Endothelial cell (in vitro differentiated cells): ENCODE measurements at regions not wholly inside any gene's neighbourhood (a gene's known extent, or its start where the extent isn't known, plus 50 kb on each side); places are given as distances from the start of the nearest gene placed in this dataset.

Source experiments
- DNase-seq: peaks from one replicate; pipeline ENCODE4 v3.0.0; 2021; ENCODE audit warnings: low spot score
- H3K27ac Mint-ChIP-seq: one replicate; pipeline ENCODE4 v1.8.0; 2021; ENCODE audit warnings: mixed read lengths, inconsistent platforms; ENCODE audit not compliant: unreplicated experiment
- H3K27me3 Mint-ChIP-seq: one replicate; pipeline ENCODE4 v1.8.0; 2021; ENCODE audit warnings: mild to moderate bottlenecking, moderate library complexity, mixed read lengths, inconsistent platforms; ENCODE audit not compliant: unreplicated experiment
- H3K36me3 Mint-ChIP-seq: one replicate; pipeline ENCODE4 v1.8.0; 2021; ENCODE audit warnings: mild to moderate bottlenecking, low read depth, mixed read lengths, inconsistent platforms; ENCODE audit not compliant: unreplicated experiment
- H3K4me1 Mint-ChIP-seq: one replicate; pipeline ENCODE4 v1.8.0; 2021; ENCODE audit warnings: mild to moderate bottlenecking, mixed read lengths, inconsistent platforms; ENCODE audit not compliant: unreplicated experiment
- H3K4me3 Mint-ChIP-seq: one replicate; pipeline ENCODE4 v1.8.0; 2021; ENCODE audit warnings: mild to moderate bottlenecking, mixed read lengths, inconsistent platforms; ENCODE audit not compliant: unreplicated experiment
- H3K9me3 Mint-ChIP-seq: one replicate; pipeline ENCODE4 v1.8.0; 2021; ENCODE audit warnings: mixed read lengths, inconsistent platforms; ENCODE audit not compliant: unreplicated experiment
- CTCF ChIP-seq: fragments of 200-600 bp; sonication (generic); IDR thresholded peaks from one replicate; pipeline ENCODE4 v1.5.0; 2021; ENCODE audit warnings: antibody characterized with exemption; ENCODE audit not compliant: unreplicated experiment

GRCh38 chr2:150620416-150620815, 132.9 kb upstream of the RND3 start:
- Mint-ChIP-seq H3K4me1 (peaks cover 7% of the 10 kb centered on the region), H3K36me3 (no peaks in the 10 kb centered on the region), H3K9me3 (no peaks in the 10 kb centered on the region), H3K4me3 (no peak overlapping the region), H3K27me3 (no peaks in the 10 kb centered on the region), H3K27ac (no peak overlapping the region)
- no peak for TF ChIP-seq CTCF
- DNase-seq = no peak

GRCh38 chr2:150619607-150620330, 132.3 kb upstream of the RND3 start:
- Mint-ChIP-seq H3K4me3 (no peak overlapping the region), H3K27me3 (no peaks in the 10 kb centered on the region), H3K4me1 (peaks cover 7% of the 10 kb centered on the region), H3K27ac (no peak overlapping the region), H3K9me3 (no peaks in the 10 kb centered on the region), H3K36me3 (no peaks in the 10 kb centered on the region)
- no peak for TF ChIP-seq CTCF
- no peak for DNase-seq

GRCh38 chr2:150618245-150618895, 130.9 kb upstream of the RND3 start:
- no peak for DNase-seq
- no peaks in the 10 kb centered on the region for H3K36me3 Mint-ChIP-seq
- TF ChIP-seq CTCF = no peak
- no peaks in the 10 kb centered on the region for H3K27me3 Mint-ChIP-seq
- no peaks in the 10 kb centered on the region for H3K4me1 Mint-ChIP-seq
- H3K27ac Mint-ChIP-seq = no peak overlapping the region
- no peaks in the 10 kb centered on the region for H3K9me3 Mint-ChIP-seq
- no peak overlapping the region for H3K4me3 Mint-ChIP-seq

- no peaks in the 10 kb centered on the region for H3K27me3 Mint-ChIP-seq
- TF ChIP-seq CTCF = no peak
- peaks cover 5% of the 10 kb centered on the region for H3K4me1 Mint-ChIP-seq
- H3K27ac Mint-ChIP-seq = no peak overlapping the region
- no peak overlapping the region for H3K4me3 Mint-ChIP-seq
- H3K9me3 Mint-ChIP-seq = no peaks in the 10 kb centered on the region
- no peaks in the 10 kb centered on the region for H3K36me3 Mint-ChIP-seq
- no peak for DNase-seq
Observed at GRCh38 chr2:150617351-150617978, 130.0 kb upstream of the RND3 start.
